ENCODE measurements at regions not wholly inside any gene's neighbourhood (a gene's known extent, or its start where the extent isn't known, plus 50 kb on each side); places are given as distances from the start of the nearest gene placed in this dataset.

DNA sequence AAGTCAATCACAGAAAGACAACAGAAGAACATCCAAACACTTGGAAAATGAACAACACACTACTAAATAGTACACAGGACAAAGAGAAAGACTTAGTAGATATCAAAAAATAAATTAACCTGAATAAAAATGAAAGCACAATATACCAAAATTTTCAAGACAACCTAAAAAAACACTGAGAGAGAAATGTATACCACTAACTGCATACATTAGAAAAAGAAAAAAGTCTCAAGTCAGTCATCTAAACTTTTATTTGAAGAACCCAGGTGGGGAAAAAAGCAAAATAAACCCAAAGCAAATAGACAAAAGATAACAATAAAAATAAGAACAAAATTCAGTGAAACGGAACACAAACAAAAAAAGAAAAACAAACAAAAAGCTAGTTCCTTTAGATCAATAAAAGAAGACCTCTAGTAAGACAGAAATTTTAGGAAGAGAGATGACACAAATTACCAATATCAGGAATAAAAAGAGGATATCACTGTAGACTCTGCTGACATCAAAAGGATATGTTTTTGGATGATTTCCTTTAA lies 172.8 kb downstream of the TRIM27 start:
- WGBS, 5 donors, result 69 to 89% (median 82%) methylated on average over 1 of the region's 1 CpG
- H3K4me3 ChIP-seq, result no peak overlapping the region
- no peaks in the 10 kb centered on the region for H3K4me1 ChIP-seq
- H3K36me3 ChIP-seq, result no peaks in the 10 kb centered on the region
- TF ChIP-seq POLR2A (IDR thresholded peaks at IDR 0.05) (no peak), POLR2AphosphoS5 (IDR thresholded peaks at IDR 0.05) (no peak), CTCF (IDR thresholded peaks at IDR 0.05 in 8 of 11, conservative IDR thresholded peaks at IDR 0.05 in 3 of 11) (no peak)
- peaks cover 0 to 53% (median 22%) of the 10 kb centered on the region in 8 donors for H3K9me3 ChIP-seq
- no peak for DNase-seq
- no peak overlapping the region for H3K27ac ChIP-seq
- peaks cover 0 to 85% (median 3%) of the 10 kb centered on the region in 7 donors for H3K27me3 ChIP-seq (replicated peaks in 1 of 7)
- intact Hi-C loops (cut with DNase I; ENCODE audit: low total_unique reads), result no loop called here

DNA sequence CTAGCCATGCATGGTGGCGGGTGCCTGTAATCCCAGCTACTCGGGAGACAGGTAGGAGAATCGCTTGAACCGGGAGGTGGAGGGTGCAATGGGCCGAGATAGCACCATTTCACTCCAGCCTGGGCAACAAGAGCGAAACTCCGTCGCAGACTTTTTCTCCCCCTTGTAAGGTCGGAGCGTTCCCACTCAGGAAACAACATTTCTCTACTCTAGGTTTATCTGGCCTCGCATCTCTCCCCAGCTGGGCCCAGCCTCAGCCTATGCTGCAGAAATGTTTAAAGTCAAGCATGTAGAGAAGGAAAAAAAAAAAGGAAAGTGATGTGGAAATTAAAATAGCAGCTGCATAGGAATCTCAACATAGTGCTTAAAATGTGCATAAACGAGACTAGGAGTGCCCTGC lies 172.3 kb downstream of the TRIM27 start:
- intact Hi-C loops (cut with DNase I; ENCODE audit: low total_unique reads), result no loop called here
- Histone ChIP-seq H3K9me3 (peaks cover 0 to 53% (median 22%) of the 10 kb centered on the region in 8 donors), H3K4me1 (no peaks in the 10 kb centered on the region), H3K27me3 (replicated peaks in 1 of 7) (peaks cover 0 to 85% (median 3%) of the 10 kb centered on the region in 7 donors), H3K4me3 (no peak overlapping the region), H3K36me3 (no peaks in the 10 kb centered on the region), H3K27ac (no peak overlapping the region)
- no peak for DNase-seq
- 46 to 55% (median 54%) methylated on average over 12 of the region's 12 CpGs for WGBS, 5 donors
- TF ChIP-seq CTCF (IDR thresholded peaks at IDR 0.05 in 8 of 11, conservative IDR thresholded peaks at IDR 0.05 in 3 of 11) (no peak), POLR2AphosphoS5 (IDR thresholded peaks at IDR 0.05) (no peak), POLR2A (IDR thresholded peaks at IDR 0.05) (no peak)

GRCh38 chr6:28751963-28752350 lies 171.8 kb downstream of the TRIM27 start:
- WGBS, 5 donors, result 80 to 87% (median 82%) methylated on average over 2 of the region's 2 CpGs
- Histone ChIP-seq H3K9me3 (peaks cover 0 to 53% (median 22%) of the 10 kb centered on the region in 8 donors), H3K4me1 (no peaks in the 10 kb centered on the region), H3K27me3 (replicated peaks in 1 of 7) (peaks cover 0 to 83% (median 3%) of the 10 kb centered on the region in 7 donors), H3K4me3 (no peak overlapping the region), H3K36me3 (no peaks in the 10 kb centered on the region), H3K27ac (no peak overlapping the region)
- no peak for TF ChIP-seq CTCF (IDR thresholded peaks at IDR 0.05 in 8 of 11, conservative IDR thresholded peaks at IDR 0.05 in 3 of 11)
- no peak for TF ChIP-seq POLR2AphosphoS5 (IDR thresholded peaks at IDR 0.05)
- no peak for TF ChIP-seq POLR2A (IDR thresholded peaks at IDR 0.05)
- DNase-seq, result no peak
- intact Hi-C loops (cut with DNase I; ENCODE audit: low total_unique reads), result no loop called here

- peaks cover 0 to 26% (median 0%) of the 10 kb centered on the region in 8 donors for H3K9me3 ChIP-seq
- no peak overlapping the region for H3K27ac ChIP-seq
- WGBS, 5 donors, result 61 to 71% (median 68%) methylated on average over 33 of the region's 33 CpGs
- H3K4me3 ChIP-seq, result no peak overlapping the region
- DNase-seq, result no peak
- TF ChIP-seq POLR2A (IDR thresholded peaks at IDR 0.05) (no peak), CTCF (IDR thresholded peaks at IDR 0.05 in 8 of 11, conservative IDR thresholded peaks at IDR 0.05 in 3 of 11) (no peak), POLR2AphosphoS5 (IDR thresholded peaks at IDR 0.05) (no peak)
- no peaks in the 10 kb centered on the region for H3K4me1 ChIP-seq
- H3K36me3 ChIP-seq, result no peaks in the 10 kb centered on the region
- intact Hi-C loops (cut with DNase I; ENCODE audit: low total_unique reads), result no loop called here
- H3K27me3 ChIP-seq (replicated peaks in 1 of 7), result peaks cover 0 to 89% (median 10%) of the 10 kb centered on the region in 7 donors
Measured at GRCh38 chr6:28757429-28758045, 166.2 kb downstream of the TRIM27 start.
